OCI-LY3 (cell line): ENCODE measurements at regions not wholly inside any gene's neighbourhood (a gene's known extent, or its start where the extent isn't known, plus 50 kb on each side); places are given as distances from the start of the nearest gene placed in this dataset.

Experiments used
- CTCF ChIP-seq: fragments of 200-600, 300-600 bp; sonication (generic); IDR thresholded peaks from 2 replicates; pipeline ENCODE4 v1.5.1; 2014; ENCODE audit warnings: antibody characterized with exemption, low read length, low read depth
- EZH2phosphoT487 ChIP-seq: fragments of 200-600 bp; shearing (Covaris generic); IDR thresholded peaks from 2 replicates; pipeline ENCODE4 v1.6.1; 2018; ENCODE audit warnings: antibody characterized with exemption, mixed run types, low read depth

DNA sequence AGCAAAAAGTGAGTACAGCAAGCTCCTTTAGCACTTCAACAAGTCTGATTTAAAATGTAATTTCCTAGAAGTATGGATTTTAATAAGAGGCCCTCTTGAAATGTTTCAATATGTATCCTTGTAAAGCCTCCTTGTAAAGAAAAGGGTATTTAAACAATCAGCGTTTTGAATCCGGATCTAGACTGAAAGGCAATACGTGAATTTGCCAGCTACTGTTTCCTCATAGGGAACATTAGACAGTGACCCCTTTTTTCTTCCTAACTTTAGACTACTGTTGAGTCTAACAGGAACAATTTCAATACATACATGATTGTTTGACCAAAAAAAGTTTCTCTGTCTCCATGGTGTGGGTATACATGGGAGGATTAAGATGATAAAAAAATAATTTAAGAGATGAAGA, 395.0 kb downstream of the TFAP2A start:
- no peak for TF ChIP-seq CTCF
- TF ChIP-seq EZH2phosphoT487 = no peak
